ENCODE measurements at regions not wholly inside any gene's neighbourhood (a gene's known extent, or its start where the extent isn't known, plus 50 kb on each side); places are given as distances from the start of the nearest gene placed in this dataset.

GRCh38 chr7:94244760-94245159 is 149.9 kb upstream of the COL1A2 start:
- no peak for TF ChIP-seq POLR2A (IDR thresholded peaks at IDR 0.05)
- TF ChIP-seq, protein P1, sequence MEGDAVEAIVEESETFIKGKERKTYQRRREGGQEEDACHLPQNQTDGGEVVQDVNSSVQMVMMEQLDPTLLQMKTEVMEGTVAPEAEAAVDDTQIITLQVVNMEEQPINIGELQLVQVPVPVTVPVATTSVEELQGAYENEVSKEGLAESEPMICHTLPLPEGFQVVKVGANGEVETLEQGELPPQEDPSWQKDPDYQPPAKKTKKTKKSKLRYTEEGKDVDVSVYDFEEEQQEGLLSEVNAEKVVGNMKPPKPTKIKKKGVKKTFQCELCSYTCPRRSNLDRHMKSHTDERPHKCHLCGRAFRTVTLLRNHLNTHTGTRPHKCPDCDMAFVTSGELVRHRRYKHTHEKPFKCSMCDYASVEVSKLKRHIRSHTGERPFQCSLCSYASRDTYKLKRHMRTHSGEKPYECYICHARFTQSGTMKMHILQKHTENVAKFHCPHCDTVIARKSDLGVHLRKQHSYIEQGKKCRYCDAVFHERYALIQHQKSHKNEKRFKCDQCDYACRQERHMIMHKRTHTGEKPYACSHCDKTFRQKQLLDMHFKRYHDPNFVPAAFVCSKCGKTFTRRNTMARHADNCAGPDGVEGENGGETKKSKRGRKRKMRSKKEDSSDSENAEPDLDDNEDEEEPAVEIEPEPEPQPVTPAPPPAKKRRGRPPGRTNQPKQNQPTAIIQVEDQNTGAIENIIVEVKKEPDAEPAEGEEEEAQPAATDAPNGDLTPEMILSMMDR (IDR thresholded peaks at IDR 0.05), result no peak
